T-helper 2 cell treated with Interferon-gamma antibody and Interleukin-4, amounts not matched to agents 5 μg/mL and 100 μg/mL, for 36 hours (primary cell): ENCODE measurements at regions not wholly inside any gene's neighbourhood (a gene's known extent, or its start where the extent isn't known, plus 50 kb on each side); places are given as distances from the start of the nearest gene placed in this dataset.

Experiments
- DNase-seq: peaks from one replicate; pipeline ENCODE4 v3.0.0; 2021; ENCODE audit warnings: low spot score
- H3K27ac Mint-ChIP-seq: one replicate; pipeline ENCODE4 v1.8.0; 2021; ENCODE audit warnings: mild to moderate bottlenecking, mixed read lengths
- H3K27me3 Mint-ChIP-seq: one replicate; pipeline ENCODE4 v1.8.0; 2021; ENCODE audit warnings: low read depth, mixed read lengths
- H3K36me3 Mint-ChIP-seq: one replicate; pipeline ENCODE4 v1.8.0; 2021; ENCODE audit warnings: low read depth, mixed read lengths
- H3K4me1 Mint-ChIP-seq: one replicate; pipeline ENCODE4 v1.8.0; 2021; ENCODE audit warnings: low read depth, mixed read lengths
- H3K4me3 Mint-ChIP-seq: one replicate; pipeline ENCODE4 v1.8.0; 2022; ENCODE audit warnings: mild to moderate bottlenecking, moderate library complexity, mixed read lengths
- H3K9me3 Mint-ChIP-seq: one replicate; pipeline ENCODE4 v1.8.0; 2021; ENCODE audit warnings: mixed read lengths

DNA sequence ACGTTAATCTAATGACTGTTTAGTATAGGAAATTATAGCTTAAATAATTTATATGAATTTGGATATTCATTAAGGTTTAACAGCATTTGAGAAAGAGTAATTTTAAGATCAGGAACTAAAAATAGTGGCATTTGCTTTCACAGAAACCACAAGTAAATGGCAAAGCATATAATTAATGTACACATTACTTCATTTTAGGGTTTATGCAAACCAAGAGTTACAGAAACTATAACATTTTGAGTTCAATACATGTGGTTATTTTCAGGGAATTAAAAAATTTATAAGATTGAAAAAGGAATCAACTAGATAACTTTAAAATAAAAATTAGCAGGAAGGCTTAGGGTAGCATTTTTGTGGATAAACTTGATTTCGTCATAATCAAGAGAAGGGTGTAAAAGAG, 151.7 kb upstream of the MIR17HG start:
- H3K27ac Mint-ChIP-seq, result no peak overlapping the region
- H3K36me3 Mint-ChIP-seq, result no peaks in the 10 kb centered on the region
- no peaks in the 10 kb centered on the region for H3K4me1 Mint-ChIP-seq
- DNase-seq, result no peak
- peaks cover 2% of the 10 kb centered on the region for H3K27me3 Mint-ChIP-seq
- no peaks in the 10 kb centered on the region for H3K9me3 Mint-ChIP-seq
- H3K4me3 Mint-ChIP-seq, result no peak overlapping the region

DNA sequence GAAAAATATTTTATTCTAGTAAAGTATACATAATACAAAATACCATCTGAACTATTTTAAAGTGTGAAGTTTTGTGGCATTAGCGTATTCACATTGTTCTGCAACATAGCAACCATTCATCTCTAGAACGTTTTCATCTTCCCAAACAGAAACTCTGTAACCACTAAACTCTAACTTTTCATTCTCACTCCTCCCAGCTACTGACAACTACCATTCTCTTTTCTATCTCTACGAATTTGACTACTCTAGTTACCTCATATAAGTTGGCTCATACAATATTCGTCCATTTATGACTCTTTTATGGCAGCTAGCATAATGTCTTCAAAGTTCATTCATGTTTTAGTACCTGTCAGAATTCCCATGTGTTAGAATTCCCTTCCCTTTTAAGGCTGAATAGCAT, 150.5 kb upstream of the MIR17HG start:
- no peak for DNase-seq
- Mint-ChIP-seq H3K36me3 (no peaks in the 10 kb centered on the region), H3K4me3 (no peak overlapping the region), H3K27ac (no peak overlapping the region), H3K27me3 (peaks cover 2% of the 10 kb centered on the region), H3K9me3 (no peaks in the 10 kb centered on the region), H3K4me1 (no peaks in the 10 kb centered on the region)

DNA sequence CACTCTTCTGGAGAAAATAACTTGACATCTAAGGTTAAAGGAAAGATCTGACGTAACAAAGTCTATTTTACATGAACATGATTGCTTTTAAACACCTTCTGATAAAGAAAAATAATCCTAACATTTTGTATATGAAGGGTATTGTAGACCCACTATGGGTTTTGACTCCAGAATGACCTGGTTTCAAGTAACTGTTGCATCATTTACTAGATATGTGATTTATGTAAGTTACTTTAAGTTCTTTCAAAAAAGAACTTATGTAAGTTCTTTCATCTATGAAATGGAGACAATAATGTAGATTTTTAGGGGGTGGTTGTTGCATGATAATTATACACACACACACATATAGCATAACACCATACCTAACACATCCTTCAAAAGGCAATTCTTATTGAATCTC, 147.6 kb upstream of the MIR17HG start:
- H3K4me1 Mint-ChIP-seq, result no peaks in the 10 kb centered on the region
- H3K36me3 Mint-ChIP-seq, result no peaks in the 10 kb centered on the region
- no peak overlapping the region for H3K27ac Mint-ChIP-seq
- no peaks in the 10 kb centered on the region for H3K27me3 Mint-ChIP-seq
- no peak for DNase-seq
- no peaks in the 10 kb centered on the region for H3K9me3 Mint-ChIP-seq
- H3K4me3 Mint-ChIP-seq, result no peak overlapping the region

DNA sequence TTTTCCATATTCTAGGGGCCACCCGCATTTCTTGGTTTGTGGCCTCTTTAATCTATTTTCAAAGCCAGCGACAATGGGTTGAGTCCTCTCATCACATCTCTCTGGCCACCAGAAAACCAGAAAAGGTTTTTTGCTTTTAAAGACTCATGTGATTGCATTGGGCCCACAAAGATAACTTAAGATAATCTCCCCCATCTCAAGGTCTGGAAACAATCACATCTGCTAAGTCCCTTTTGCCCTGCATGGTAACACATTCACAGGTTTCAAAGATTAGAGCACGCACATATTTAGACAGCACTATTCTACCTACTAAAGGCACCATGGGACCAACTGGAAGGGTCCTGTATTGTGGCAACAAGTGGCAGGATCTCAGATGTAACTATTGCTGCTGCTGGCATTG, 147.0 kb upstream of the MIR17HG start:
- Mint-ChIP-seq H3K4me3 (no peak overlapping the region), H3K36me3 (no peaks in the 10 kb centered on the region), H3K9me3 (no peaks in the 10 kb centered on the region), H3K27ac (no peak overlapping the region), H3K4me1 (no peaks in the 10 kb centered on the region), H3K27me3 (no peaks in the 10 kb centered on the region)
- DNase-seq, result no peak

DNA sequence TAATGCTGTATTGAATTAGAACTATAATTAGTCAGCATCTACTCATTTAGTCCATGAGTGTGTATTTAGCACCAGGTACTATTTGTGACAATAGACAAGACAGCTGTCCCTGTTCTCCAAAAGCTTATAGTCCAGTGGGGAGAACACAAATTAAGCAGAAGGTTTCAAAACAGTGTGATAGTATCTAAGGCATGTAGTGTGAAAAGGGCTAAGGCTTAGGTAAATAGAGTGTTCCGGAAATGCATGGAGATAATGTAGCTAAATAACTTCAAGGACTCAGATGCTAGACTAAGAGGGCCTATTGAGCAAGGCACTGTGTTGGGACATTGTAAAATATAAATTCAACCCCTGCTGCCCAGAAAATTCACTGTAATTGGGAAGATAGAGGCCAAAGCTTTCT, 144.1 kb upstream of the MIR17HG start:
- H3K27me3 Mint-ChIP-seq, result no peaks in the 10 kb centered on the region
- no peak overlapping the region for H3K4me3 Mint-ChIP-seq
- H3K36me3 Mint-ChIP-seq, result no peaks in the 10 kb centered on the region
- no peaks in the 10 kb centered on the region for H3K9me3 Mint-ChIP-seq
- DNase-seq, result no peak
- H3K4me1 Mint-ChIP-seq, result no peaks in the 10 kb centered on the region
- no peak overlapping the region for H3K27ac Mint-ChIP-seq

DNA sequence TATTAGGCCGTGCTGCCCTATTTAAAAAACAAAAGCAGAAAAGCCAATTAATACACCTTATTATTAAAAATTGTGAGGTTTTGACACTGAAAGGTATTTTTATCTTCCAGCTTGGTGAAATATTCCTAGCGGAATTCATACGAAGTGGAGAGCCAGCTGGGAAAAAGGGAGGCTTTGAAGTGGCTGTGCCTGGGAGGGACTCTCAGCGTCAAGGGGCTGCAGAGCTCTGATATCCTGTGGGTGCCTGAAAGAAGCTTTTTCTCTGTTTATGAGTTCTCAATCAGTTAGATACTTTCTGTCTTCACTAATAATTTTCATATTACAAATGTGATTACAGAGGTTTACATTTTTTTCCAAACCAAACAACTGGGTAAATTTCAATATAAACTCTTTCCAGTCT, 140.2 kb upstream of the MIR17HG start:
- Mint-ChIP-seq H3K4me1 (no peaks in the 10 kb centered on the region), H3K27ac (no peak overlapping the region), H3K36me3 (no peaks in the 10 kb centered on the region), H3K27me3 (peaks cover 3% of the 10 kb centered on the region), H3K9me3 (no peaks in the 10 kb centered on the region), H3K4me3 (no peak overlapping the region)
- DNase-seq, result no peak

DNA sequence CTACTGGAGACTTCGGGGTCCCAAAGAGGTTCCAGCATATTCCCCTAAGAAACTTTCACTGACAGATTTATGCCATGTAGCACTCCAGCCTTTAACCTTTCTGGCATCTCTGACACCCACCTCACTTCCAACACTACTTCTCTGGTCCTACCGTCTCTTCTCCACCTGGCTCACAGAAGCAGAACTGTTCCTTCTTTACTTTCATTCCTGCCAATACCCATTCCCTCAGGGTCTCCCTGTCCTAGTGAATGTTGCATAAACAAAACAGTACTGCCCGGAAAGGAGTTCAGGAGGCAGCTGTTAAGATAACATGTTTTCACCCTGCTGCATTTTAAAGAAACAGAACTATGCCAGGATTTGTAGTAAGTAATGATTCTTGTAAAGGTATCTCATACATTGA, 136.0 kb upstream of the MIR17HG start:
- no peak overlapping the region for H3K27ac Mint-ChIP-seq
- peaks cover 4% of the 10 kb centered on the region for H3K27me3 Mint-ChIP-seq
- no peak for DNase-seq
- peaks cover 2% of the 10 kb centered on the region for H3K4me1 Mint-ChIP-seq
- H3K4me3 Mint-ChIP-seq, result no peak overlapping the region
- no peaks in the 10 kb centered on the region for H3K36me3 Mint-ChIP-seq
- H3K9me3 Mint-ChIP-seq, result no peaks in the 10 kb centered on the region

DNA sequence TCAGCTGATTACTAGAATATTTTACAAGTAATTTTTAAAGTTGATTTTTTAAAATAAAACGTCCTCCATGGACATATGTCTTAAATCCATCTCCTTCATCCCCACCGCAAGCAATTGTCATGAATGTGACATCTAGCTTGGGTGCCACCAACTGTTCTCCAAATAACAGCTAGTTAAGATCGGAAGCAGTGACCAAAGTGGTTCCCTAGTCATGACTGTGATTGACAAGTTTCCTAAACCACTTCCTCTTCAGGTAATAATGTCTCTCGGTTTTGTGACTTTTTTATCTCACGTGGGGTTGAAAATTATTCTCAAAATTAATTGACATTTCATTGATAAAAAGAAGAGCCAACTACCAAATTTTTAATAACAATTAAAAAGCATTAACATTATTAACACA, 135.3 kb upstream of the MIR17HG start:
- Mint-ChIP-seq H3K27ac (no peak overlapping the region), H3K9me3 (no peaks in the 10 kb centered on the region), H3K4me3 (no peak overlapping the region), H3K4me1 (peaks cover 2% of the 10 kb centered on the region), H3K27me3 (peaks cover 4% of the 10 kb centered on the region), H3K36me3 (no peaks in the 10 kb centered on the region)
- DNase-seq, result no peak

DNA sequence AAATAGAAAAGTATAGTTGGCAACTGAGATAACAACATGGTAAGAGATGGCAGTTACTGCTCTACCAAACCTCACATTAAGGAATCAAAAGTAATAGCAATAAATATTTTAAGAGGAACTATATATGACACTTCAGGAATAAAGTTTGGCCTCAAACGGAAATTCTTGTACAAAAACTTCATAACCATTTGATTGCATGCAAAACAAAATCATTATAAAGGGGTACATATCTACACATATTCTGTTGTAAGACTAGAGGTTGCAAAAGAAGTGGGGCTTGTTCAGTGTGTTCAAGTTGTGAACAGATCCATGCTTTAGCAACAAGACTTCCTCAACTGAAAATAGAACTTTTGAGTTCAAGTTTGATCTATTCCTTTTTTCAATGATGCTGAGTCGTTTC, 133.5 kb upstream of the MIR17HG start:
- Mint-ChIP-seq H3K4me1 (peaks cover 2% of the 10 kb centered on the region), H3K27me3 (peaks cover 4% of the 10 kb centered on the region), H3K36me3 (no peaks in the 10 kb centered on the region), H3K27ac (no peak overlapping the region), H3K9me3 (no peaks in the 10 kb centered on the region), H3K4me3 (no peak overlapping the region)
- DNase-seq, result no peak

DNA sequence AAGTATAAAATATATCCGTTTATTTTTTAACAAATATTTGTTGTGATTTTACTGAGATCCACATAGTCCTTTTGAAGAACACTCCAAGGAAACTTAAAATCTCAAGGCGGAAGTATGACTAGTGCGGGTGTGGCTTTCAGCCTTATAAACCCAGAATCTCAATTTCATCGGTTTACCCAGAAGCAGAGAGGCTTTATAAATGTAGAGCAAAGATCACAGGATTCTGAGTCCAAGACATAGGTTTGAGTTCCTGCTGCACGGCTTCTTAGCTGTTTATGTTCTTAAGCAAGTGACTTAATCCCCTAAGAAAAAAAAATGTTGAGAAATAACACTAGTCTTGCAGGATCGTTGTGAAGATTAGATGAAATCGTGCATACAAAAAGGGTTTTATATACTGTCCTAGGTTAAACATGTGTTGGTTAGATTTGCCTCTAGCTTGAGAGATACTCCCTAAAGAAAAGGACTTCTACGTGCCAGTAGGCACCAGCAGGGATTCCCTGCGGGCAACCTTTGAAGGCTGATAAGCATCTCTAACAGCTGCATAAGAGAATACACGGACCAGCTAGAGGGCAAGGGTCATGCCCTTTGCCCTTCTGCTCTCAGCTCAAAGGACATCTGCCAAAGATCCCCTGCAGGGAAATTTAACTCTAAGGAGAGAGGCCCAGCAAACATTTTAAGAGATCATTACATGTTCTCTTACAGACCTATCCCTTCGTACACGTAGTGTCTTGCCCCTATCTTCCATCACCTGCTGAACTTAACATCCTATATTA, 130.4 kb upstream of the MIR17HG start:
- no peak overlapping the region for H3K27ac Mint-ChIP-seq
- H3K4me3 Mint-ChIP-seq, result no peak overlapping the region
- H3K27me3 Mint-ChIP-seq, result peaks cover 2% of the 10 kb centered on the region
- H3K9me3 Mint-ChIP-seq, result no peaks in the 10 kb centered on the region
- no peaks in the 10 kb centered on the region for H3K36me3 Mint-ChIP-seq
- DNase-seq, result no peak
- peaks cover 2% of the 10 kb centered on the region for H3K4me1 Mint-ChIP-seq

DNA sequence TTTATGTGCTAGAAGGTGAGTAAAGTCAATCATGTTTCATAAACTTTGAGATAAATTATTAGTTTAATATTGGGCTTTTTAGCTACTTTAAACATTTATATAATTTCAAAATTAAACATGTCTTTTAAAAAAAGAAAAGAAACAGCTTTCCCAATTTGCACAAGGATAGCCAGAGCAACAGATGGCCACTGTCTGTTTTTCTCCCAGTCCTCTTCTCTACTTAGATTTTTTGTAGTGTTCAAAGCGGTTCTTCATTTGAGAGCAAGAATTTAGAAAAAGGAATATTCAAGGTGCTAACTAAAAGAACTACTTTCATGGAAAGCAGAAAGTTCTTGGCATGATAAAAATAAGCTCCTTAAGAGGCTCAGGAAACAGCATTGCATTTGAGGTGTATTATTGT, 128.3 kb upstream of the MIR17HG start:
- DNase-seq, result no peak
- H3K27me3 Mint-ChIP-seq, result no peaks in the 10 kb centered on the region
- no peaks in the 10 kb centered on the region for H3K9me3 Mint-ChIP-seq
- no peaks in the 10 kb centered on the region for H3K4me1 Mint-ChIP-seq
- no peaks in the 10 kb centered on the region for H3K36me3 Mint-ChIP-seq
- H3K4me3 Mint-ChIP-seq, result no peak overlapping the region
- no peak overlapping the region for H3K27ac Mint-ChIP-seq

DNA sequence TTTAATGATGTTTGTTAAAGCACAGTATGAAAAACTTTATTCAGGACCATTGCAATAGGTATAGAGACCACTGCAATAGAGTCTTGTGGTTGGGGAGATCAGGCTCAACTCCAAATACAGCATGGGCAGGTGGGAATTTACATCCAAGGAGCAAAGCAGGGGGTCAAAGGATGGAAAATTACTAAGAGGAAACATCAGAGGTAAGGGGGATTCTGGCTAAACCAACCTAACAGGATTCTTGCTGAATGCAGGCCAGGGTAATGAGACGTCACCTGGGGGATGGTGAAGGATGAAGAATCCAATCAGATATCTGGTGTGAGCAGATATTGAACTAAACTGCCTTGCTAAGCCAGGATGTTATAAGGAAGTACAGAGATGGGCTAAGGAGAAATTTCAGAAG, 126.6 kb upstream of the MIR17HG start:
- no peaks in the 10 kb centered on the region for H3K9me3 Mint-ChIP-seq
- H3K4me1 Mint-ChIP-seq, result no peaks in the 10 kb centered on the region
- DNase-seq, result no peak
- no peak overlapping the region for H3K4me3 Mint-ChIP-seq
- no peaks in the 10 kb centered on the region for H3K36me3 Mint-ChIP-seq
- no peaks in the 10 kb centered on the region for H3K27me3 Mint-ChIP-seq
- H3K27ac Mint-ChIP-seq, result no peak overlapping the region

DNA sequence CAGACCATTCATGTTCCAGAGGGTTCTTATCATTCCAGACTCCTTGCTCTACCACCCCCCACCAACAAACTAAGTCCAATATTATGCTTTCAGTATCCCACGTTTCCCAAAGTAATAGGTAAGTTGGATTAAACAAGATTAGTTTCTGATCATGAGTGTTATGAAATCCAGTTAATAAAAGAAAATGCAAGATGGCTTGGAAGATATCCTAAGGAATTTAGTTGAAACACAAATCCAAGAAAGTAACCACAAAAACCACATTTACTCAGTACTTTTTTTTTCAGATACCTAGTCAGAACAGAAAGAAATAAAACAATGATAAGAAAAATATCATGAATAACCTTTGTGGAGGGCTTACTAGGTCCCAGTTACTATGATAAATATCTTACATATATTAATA, 119.4 kb upstream of the MIR17HG start:
- H3K9me3 Mint-ChIP-seq, result no peaks in the 10 kb centered on the region
- no peak overlapping the region for H3K4me3 Mint-ChIP-seq

DNA sequence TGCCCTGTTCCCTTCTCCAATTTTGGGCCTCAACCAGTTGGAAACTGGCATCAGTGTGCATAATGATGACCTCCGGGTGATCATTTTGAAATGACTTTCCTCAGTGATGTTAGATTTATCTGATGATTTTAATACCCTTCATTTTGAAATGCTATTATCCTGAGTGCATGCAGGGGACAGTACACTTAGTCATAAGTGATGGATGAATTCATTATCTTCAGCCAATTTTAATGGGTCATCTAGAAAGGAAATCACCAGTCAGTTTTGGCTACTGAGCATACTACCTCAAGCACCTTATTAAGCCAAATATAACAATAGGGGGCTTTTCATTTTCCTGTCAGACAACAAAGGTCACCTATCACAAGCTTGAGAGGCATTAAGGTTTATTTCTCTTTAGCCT, 118.5 kb upstream of the MIR17HG start:
- Mint-ChIP-seq H3K4me1 (no peaks in the 10 kb centered on the region), H3K4me3 (no peak overlapping the region), H3K27me3 (no peaks in the 10 kb centered on the region), H3K36me3 (no peaks in the 10 kb centered on the region), H3K27ac (no peak overlapping the region), H3K9me3 (no peaks in the 10 kb centered on the region)
- no peak for DNase-seq

More for the DNA sequence above, 119.4 kb upstream of the MIR17HG start:
- Mint-ChIP-seq H3K4me1 (no peaks in the 10 kb centered on the region), H3K27me3 (no peaks in the 10 kb centered on the region), H3K27ac (no peak overlapping the region), H3K36me3 (no peaks in the 10 kb centered on the region)
- no peak for DNase-seq

DNA sequence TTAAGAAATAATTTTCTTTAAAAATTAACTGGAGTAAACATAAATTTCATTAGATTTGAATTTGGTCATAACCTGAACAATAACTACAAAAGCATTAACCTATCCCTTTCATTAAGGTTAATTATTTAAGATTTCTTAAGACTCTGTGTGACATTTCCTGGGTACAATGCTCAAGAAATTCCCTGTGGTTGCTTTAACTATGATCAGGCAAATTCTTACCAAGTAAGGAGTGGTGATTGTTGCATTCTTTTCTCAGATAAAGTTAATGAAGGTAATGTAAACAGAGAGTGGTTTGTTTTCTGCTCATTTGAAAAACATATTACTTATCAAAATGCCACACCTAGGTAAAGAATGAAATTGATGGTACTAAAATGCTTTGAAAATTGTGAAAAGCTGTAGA, 114.8 kb upstream of the MIR17HG start:
- Mint-ChIP-seq H3K27me3 (no peaks in the 10 kb centered on the region), H3K27ac (no peak overlapping the region)
- DNase-seq, result no peak

More for the DNA sequence above, 114.8 kb upstream of the MIR17HG start:
- no peak overlapping the region for H3K4me3 Mint-ChIP-seq
- H3K4me1 Mint-ChIP-seq, result no peaks in the 10 kb centered on the region
- no peaks in the 10 kb centered on the region for H3K9me3 Mint-ChIP-seq
- no peaks in the 10 kb centered on the region for H3K36me3 Mint-ChIP-seq
